CD14-positive monocyte (primary cell): ENCODE measurements at regions not wholly inside any gene's neighbourhood (a gene's known extent, or its start where the extent isn't known, plus 50 kb on each side); places are given as distances from the start of the nearest gene placed in this dataset.

Source experiments
- DNase-seq, 3 donors: peaks; one replicate each; pipeline ENCODE4 v3.0.0-alpha.2; 2011 to 2022
- H2AFZ ChIP-seq: 2 replicates; pipeline ENCODE4 v1.6.0; 2012; ENCODE audit warnings: mild to moderate bottlenecking, low read depth, low read length, inconsistent platforms; ENCODE audit not compliant: insufficient read depth, poor library complexity, severe bottlenecking
- H3K27ac ChIP-seq, 2 donors: 1 replicate in 1 of 2; 2 replicates in 1 of 2; pipeline ENCODE4 v1.5.1; 2012 to 2013; ENCODE audit warnings: low read length in 2 of 2, control low read depth in 1 of 2, inconsistent platforms in 1 of 2, low read depth in 1 of 2, mild to moderate bottlenecking in 1 of 2
- H3K27me3 ChIP-seq, 2 donors: one replicate each; pipeline versions ENCODE4 v1.6.0 to v1.6.1; 2011 to 2013; ENCODE audit warnings: low read length in 2 of 2; ENCODE audit not compliant: control insufficient read depth in 2 of 2, insufficient read depth in 2 of 2
- H3K36me3 ChIP-seq, 2 donors: replicated peaks in 1 of 2; 1 replicate in 1 of 2; 2 replicates in 1 of 2; pipeline versions ENCODE4 v1.5.1 to v1.6.1; 2012 to 2013; ENCODE audit warnings: low read length in 2 of 2, control low read depth in 1 of 2, inconsistent platforms in 1 of 2, mild to moderate bottlenecking in 1 of 2; ENCODE audit not compliant: insufficient read depth in 2 of 2, control insufficient read depth in 1 of 2
- H3K4me1 ChIP-seq, 2 donors: 1 replicate in 1 of 2; 2 replicates in 1 of 2; pipeline versions ENCODE4 v1.5.1 to v1.6.1; 2012 to 2013; ENCODE audit warnings: low read length in 2 of 2, control low read depth in 1 of 2, inconsistent platforms in 1 of 2, mild to moderate bottlenecking in 1 of 2, moderate library complexity in 1 of 2; ENCODE audit not compliant: insufficient read depth in 2 of 2, control insufficient read depth in 1 of 2
- H3K4me2 ChIP-seq: replicated peaks from 2 replicates; pipeline ENCODE3; 2012; ENCODE audit warnings: low read length, moderate library complexity, mild to moderate bottlenecking; ENCODE audit not compliant: poor library complexity, severe bottlenecking; ENCODE audit errors: extremely low read depth
- H3K4me3 ChIP-seq, 3 experiments: fragments of 200-600 bp in 1 of 3; sonication (generic) in 1 of 3; replicated peaks in 1 of 3; 1 replicate in 2 of 3; 2 replicates in 1 of 3; pipeline ENCODE4 v1.5.1; 2011 to 2013; ENCODE audit warnings: low read length in 3 of 3, mild to moderate bottlenecking in 3 of 3, control low read depth in 2 of 3, low read depth in 2 of 3, inconsistent platforms in 1 of 3, moderate library complexity in 1 of 3
- H3K79me2 ChIP-seq: 2 replicates; pipeline ENCODE4 v1.6.0; 2012; ENCODE audit warnings: mild to moderate bottlenecking, control low read depth, inconsistent platforms, low read length, moderate library complexity; ENCODE audit not compliant: insufficient read depth
- H3K9ac ChIP-seq: 2 replicates; pipeline ENCODE4 v1.6.0; 2017; ENCODE audit warnings: low read length, mild to moderate bottlenecking; ENCODE audit not compliant: insufficient read depth, poor library complexity, severe bottlenecking
- H3K9me3 ChIP-seq, 2 donors: replicated peaks in 1 of 2; 1 replicate in 1 of 2; 2 replicates in 1 of 2; pipeline versions ENCODE4 v1.5.1 to v1.6.1; 2012 to 2013; ENCODE audit warnings: low read length in 2 of 2, control low read depth in 1 of 2; ENCODE audit not compliant: control insufficient read depth in 1 of 2, insufficient read depth in 1 of 2
- H4K20me1 ChIP-seq: 2 replicates; pipeline ENCODE4 v1.6.0; 2012; ENCODE audit warnings: mild to moderate bottlenecking, low read length, control low read depth, moderate library complexity; ENCODE audit not compliant: insufficient read depth
- H3K27ac Mint-ChIP-seq, 7 donors: one replicate each; pipeline ENCODE4 v1.8.0; 2020; ENCODE audit warnings: mild to moderate bottlenecking in 7 of 7, mixed read lengths in 7 of 7, moderate library complexity in 6 of 7, inconsistent platforms in 2 of 7
- H3K27me3 Mint-ChIP-seq, 3 donors: one replicate each; pipeline ENCODE4 v1.8.0; 2021 to 2022; ENCODE audit warnings: low read depth in 3 of 3, mild to moderate bottlenecking in 3 of 3, mixed read lengths in 3 of 3, moderate library complexity in 3 of 3, inconsistent platforms in 1 of 3
- H3K36me3 Mint-ChIP-seq, 2 donors: one replicate each; pipeline ENCODE4 v1.8.0; 2020; ENCODE audit warnings: mixed read lengths in 2 of 2, inconsistent platforms in 1 of 2, mild to moderate bottlenecking in 1 of 2
- H3K4me1 Mint-ChIP-seq: one replicate; pipeline ENCODE4 v1.8.0; 2020; ENCODE audit warnings: mild to moderate bottlenecking, mixed read lengths
- H3K4me3 Mint-ChIP-seq, 2 donors: one replicate each; pipeline ENCODE4 v1.8.0; 2020; ENCODE audit warnings: mild to moderate bottlenecking in 2 of 2, mixed read lengths in 2 of 2, moderate library complexity in 1 of 2
- H3K9me3 Mint-ChIP-seq, 7 donors: one replicate each; pipeline ENCODE4 v1.8.0; 2020 to 2022; ENCODE audit warnings: mixed read lengths in 7 of 7, mild to moderate bottlenecking in 6 of 7, moderate library complexity in 6 of 7, inconsistent platforms in 2 of 7
- CTCF ChIP-seq: fragments of 200-600 bp; IDR thresholded peaks from one replicate; pipeline ENCODE4 v1.8.0; 2022; ENCODE audit warnings: antibody characterized with exemption, mild to moderate bottlenecking
- WGBS: methylation state at CpG from one replicate; pipeline ENCODE4 v1.1.5; 2013; ENCODE audit warnings: missing lambda C conversion rate; ENCODE audit not compliant: insufficient coverage; 5-methylcytosine and 5-hydroxymethylcytosine counted together
- intact Hi-C, 2 donors: fragments of 100-400 bp; cut with micrococcal nuclease; formaldehyde crosslinking; loops; one replicate each; pipeline versions ENCODE4 v1.15.0 to v1.15.1; 2023

GRCh38 chr6:144415014-144415413, 129.9 kb downstream of the UTRN start:
- Histone ChIP-seq H3K36me3 (no peaks in the 10 kb centered on the region), H3K4me3 (no peak overlapping the region), H3K9me3 (no peaks in the 10 kb centered on the region), H2AFZ (no peak overlapping the region), H3K79me2 (peaks cover 85% of the 10 kb centered on the region), H3K27ac (no peak overlapping the region), H4K20me1 (peaks cover 90% of the 10 kb centered on the region), H3K4me1 (no peaks in the 10 kb centered on the region), H3K4me2 (no peak overlapping the region), H3K9ac (no peak overlapping the region), H3K27me3 (no peaks in the 10 kb centered on the region)
- H3K36me3 Mint-ChIP-seq, result peaks cover 3 to 7% of the 10 kb centered on the region in 2 donors
- no peak overlapping the region for H3K4me3 Mint-ChIP-seq
- DNase-seq, result no peak
- 100% methylated on average over 3 of the region's 3 CpGs for WGBS
- H3K27ac Mint-ChIP-seq, result no peak overlapping the region
- no peak for TF ChIP-seq CTCF
- intact Hi-C loops, result no loop called here
- peaks cover 11% of the 10 kb centered on the region for H3K4me1 Mint-ChIP-seq
- no peaks in the 10 kb centered on the region for H3K9me3 Mint-ChIP-seq
- no peaks in the 10 kb centered on the region for H3K27me3 Mint-ChIP-seq

GRCh38 chr6:144415835-144416237, 130.7 kb downstream of the UTRN start:
- Histone ChIP-seq H3K4me3 (no peak overlapping the region), H3K36me3 (no peaks in the 10 kb centered on the region), H3K9me3 (no peaks in the 10 kb centered on the region), H3K27me3 (no peaks in the 10 kb centered on the region), H3K4me2 (no peak overlapping the region), H3K4me1 (no peaks in the 10 kb centered on the region), H3K27ac (no peak overlapping the region), H3K9ac (no peak overlapping the region), H4K20me1 (peaks cover 90% of the 10 kb centered on the region), H3K79me2 (peaks cover 85% of the 10 kb centered on the region), H2AFZ (no peak overlapping the region)
- H3K9me3 Mint-ChIP-seq, result no peaks in the 10 kb centered on the region
- DNase-seq, result no peak
- no peaks in the 10 kb centered on the region for H3K27me3 Mint-ChIP-seq
- H3K4me3 Mint-ChIP-seq, result no peak overlapping the region
- peaks cover 11% of the 10 kb centered on the region for H3K4me1 Mint-ChIP-seq
- intact Hi-C loops, result no loop called here
- WGBS, result no CpG with 5 or more reads among the region's 2 CpGs
- peak overlapping the region in 1 of 7 donors; percentile 28 for H3K27ac Mint-ChIP-seq
- H3K36me3 Mint-ChIP-seq, result peaks cover 3 to 5% of the 10 kb centered on the region in 2 donors
- no peak for TF ChIP-seq CTCF
